ENCODE measurements at regions not wholly inside any gene's neighbourhood (a gene's known extent, or its start where the extent isn't known, plus 50 kb on each side); places are given as distances from the start of the nearest gene placed in this dataset.

DNA sequence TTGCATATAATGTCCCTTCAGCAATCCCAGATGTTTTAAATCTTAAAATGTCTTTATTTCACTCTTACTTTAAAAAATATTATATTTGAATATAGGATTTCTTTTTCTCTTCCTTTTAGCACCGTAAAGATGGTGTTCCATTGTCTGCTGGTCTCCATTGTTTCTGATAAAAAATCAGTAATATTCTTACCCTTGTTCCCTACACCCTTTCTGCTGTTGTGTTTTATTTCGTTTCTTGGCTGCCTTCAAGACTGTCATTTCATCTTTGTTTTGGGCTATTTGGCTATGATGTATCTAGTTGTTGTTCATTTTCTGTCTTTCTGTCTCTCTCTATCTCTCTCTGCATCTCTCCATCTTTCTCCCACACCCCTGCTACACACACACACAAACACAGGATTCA lies 197.9 kb downstream of the IRX2 start (continued):
- TF ChIP-seq, protein P1, sequence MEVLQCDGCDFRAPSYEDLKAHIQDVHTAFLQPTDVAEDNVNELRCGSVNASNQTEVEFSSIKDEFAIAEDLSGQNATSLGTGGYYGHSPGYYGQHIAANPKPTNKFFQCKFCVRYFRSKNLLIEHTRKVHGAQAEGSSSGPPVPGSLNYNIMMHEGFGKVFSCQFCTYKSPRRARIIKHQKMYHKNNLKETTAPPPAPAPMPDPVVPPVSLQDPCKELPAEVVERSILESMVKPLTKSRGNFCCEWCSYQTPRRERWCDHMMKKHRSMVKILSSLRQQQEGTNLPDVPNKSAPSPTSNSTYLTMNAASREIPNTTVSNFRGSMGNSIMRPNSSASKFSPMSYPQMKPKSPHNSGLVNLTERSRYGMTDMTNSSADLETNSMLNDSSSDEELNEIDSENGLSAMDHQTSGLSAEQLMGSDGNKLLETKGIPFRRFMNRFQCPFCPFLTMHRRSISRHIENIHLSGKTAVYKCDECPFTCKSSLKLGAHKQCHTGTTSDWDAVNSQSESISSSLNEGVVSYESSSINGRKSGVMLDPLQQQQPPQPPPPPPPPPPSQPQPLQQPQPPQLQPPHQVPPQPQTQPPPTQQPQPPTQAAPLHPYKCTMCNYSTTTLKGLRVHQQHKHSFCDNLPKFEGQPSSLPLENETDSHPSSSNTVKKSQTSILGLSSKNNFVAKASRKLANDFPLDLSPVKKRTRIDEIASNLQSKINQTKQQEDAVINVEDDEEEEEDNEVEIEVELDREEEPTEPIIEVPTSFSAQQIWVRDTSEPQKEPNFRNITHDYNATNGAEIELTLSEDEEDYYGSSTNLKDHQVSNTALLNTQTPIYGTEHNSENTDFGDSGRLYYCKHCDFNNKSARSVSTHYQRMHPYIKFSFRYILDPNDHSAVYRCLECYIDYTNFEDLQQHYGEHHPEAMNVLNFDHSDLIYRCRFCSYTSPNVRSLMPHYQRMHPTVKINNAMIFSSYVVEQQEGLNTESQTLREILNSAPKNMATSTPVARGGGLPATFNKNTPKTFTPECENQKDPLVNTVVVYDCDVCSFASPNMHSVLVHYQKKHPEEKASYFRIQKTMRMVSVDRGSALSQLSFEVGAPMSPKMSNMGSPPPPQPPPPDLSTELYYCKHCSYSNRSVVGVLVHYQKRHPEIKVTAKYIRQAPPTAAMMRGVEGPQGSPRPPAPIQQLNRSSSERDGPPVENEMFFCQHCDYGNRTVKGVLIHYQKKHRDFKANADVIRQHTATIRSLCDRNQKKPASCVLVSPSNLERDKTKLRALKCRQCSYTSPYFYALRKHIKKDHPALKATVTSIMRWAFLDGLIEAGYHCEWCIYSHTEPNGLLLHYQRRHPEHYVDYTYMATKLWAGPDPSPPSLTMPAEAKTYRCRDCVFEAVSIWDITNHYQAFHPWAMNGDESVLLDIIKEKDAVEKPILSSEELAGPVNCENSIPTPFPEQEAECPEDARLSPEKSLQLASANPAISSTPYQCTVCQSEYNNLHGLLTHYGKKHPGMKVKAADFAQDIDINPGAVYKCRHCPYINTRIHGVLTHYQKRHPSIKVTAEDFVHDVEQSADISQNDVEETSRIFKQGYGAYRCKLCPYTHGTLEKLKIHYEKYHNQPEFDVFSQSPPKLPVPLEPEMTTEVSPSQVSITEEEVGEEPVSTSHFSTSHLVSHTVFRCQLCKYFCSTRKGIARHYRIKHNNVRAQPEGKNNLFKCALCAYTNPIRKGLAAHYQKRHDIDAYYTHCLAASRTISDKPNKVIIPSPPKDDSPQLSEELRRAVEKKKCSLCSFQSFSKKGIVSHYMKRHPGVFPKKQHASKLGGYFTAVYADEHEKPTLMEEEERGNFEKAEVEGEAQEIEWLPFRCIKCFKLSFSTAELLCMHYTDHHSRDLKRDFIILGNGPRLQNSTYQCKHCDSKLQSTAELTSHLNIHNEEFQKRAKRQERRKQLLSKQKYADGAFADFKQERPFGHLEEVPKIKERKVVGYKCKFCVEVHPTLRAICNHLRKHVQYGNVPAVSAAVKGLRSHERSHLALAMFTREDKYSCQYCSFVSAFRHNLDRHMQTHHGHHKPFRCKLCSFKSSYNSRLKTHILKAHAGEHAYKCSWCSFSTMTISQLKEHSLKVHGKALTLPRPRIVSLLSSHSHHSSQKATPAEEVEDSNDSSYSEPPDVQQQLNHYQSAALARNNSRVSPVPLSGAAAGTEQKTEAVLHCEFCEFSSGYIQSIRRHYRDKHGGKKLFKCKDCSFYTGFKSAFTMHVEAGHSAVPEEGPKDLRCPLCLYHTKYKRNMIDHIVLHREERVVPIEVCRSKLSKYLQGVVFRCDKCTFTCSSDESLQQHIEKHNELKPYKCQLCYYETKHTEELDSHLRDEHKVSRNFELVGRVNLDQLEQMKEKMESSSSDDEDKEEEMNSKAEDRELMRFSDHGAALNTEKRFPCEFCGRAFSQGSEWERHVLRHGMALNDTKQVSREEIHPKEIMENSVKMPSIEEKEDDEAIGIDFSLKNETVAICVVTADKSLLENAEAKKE (CRISPR knock-in tag; IDR thresholded peaks at IDR 0.05), result no peak
- TF ChIP-seq POLR2AphosphoS5 (IDR thresholded peaks at IDR 0.05; ENCODE audit: low read depth) (no peak), EZH2phosphoT487 (IDR thresholded peaks at IDR 0.05; ENCODE audit: unreplicated experiment) (no peak), ZNF114 (CRISPR knock-in tag; IDR thresholded peaks at IDR 0.05) (no peak), ZNF331 (CRISPR knock-in tag; IDR thresholded peaks at IDR 0.05; ENCODE audit: low read depth) (no peak), NANOG (IDR thresholded peaks at IDR 0.05; ENCODE audit: borderline replicate concordance) (no peak), CTCF (conservative IDR thresholded peaks at IDR 0.05; ENCODE audit: low read depth in 2 of 2) (no peak), STAT1 (IDR thresholded peaks at IDR 0.05; ENCODE audit: unreplicated experiment) (no peak), CREB1 (CRISPR knock-in tag; IDR thresholded peaks at IDR 0.05; ENCODE audit: low read depth) (no peak)
- TF ChIP-seq, protein P2, sequence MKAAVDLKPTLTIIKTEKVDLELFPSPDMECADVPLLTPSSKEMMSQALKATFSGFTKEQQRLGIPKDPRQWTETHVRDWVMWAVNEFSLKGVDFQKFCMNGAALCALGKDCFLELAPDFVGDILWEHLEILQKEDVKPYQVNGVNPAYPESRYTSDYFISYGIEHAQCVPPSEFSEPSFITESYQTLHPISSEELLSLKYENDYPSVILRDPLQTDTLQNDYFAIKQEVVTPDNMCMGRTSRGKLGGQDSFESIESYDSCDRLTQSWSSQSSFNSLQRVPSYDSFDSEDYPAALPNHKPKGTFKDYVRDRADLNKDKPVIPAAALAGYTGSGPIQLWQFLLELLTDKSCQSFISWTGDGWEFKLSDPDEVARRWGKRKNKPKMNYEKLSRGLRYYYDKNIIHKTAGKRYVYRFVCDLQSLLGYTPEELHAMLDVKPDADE (IDR thresholded peaks at IDR 0.05), result no peak

Measured in GM23338 (cell line).